Lower leg skin (tissue), 3 donors: ENCODE measurements at regions not wholly inside any gene's neighbourhood (a gene's known extent, or its start where the extent isn't known, plus 50 kb on each side); places are given as distances from the start of the nearest gene placed in this dataset.

Source experiments
- POLR2A ChIP-seq, 2 donors: fragments of 450-650 bp; IDR thresholded peaks; one replicate each; pipeline ENCODE4 v1.6.1; 2016 to 2017; ENCODE audit warnings: antibody characterized with exemption in 2 of 2, mild to moderate bottlenecking in 1 of 2, moderate library complexity in 1 of 2
- TF ChIP-seq, protein P1 (sequence below), 3 donors: fragments of 450-650 bp; IDR thresholded peaks; one replicate each; pipeline ENCODE4 v1.5.1; 2016; ENCODE audit warnings: antibody characterized with exemption in 3 of 3, mild to moderate bottlenecking in 3 of 3, moderate library complexity in 2 of 3

DNA sequence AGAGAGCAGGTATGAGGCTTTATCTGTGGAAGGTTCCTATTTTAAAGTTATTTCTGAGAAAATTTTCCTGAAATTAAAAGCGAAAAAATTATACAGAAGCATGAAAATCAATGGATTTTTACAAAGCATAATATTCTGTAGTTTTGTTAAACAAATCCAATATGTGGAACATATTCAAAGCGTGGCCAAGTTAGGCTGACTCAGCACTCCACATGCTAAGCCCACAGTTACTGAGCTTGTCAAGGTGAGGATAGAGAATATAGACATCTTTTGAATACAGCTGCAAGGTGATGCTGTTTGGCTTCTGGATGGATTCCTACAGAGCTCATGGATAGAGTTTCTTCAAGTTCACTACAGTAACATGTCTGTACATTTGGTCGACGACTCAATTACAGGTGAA lies 302.5 kb downstream of the C3orf38 start:
- TF ChIP-seq, protein P1, sequence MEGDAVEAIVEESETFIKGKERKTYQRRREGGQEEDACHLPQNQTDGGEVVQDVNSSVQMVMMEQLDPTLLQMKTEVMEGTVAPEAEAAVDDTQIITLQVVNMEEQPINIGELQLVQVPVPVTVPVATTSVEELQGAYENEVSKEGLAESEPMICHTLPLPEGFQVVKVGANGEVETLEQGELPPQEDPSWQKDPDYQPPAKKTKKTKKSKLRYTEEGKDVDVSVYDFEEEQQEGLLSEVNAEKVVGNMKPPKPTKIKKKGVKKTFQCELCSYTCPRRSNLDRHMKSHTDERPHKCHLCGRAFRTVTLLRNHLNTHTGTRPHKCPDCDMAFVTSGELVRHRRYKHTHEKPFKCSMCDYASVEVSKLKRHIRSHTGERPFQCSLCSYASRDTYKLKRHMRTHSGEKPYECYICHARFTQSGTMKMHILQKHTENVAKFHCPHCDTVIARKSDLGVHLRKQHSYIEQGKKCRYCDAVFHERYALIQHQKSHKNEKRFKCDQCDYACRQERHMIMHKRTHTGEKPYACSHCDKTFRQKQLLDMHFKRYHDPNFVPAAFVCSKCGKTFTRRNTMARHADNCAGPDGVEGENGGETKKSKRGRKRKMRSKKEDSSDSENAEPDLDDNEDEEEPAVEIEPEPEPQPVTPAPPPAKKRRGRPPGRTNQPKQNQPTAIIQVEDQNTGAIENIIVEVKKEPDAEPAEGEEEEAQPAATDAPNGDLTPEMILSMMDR (IDR thresholded peaks at IDR 0.05): no peak
- no peak for TF ChIP-seq POLR2A (IDR thresholded peaks at IDR 0.05)
